K562 (cell line): ENCODE measurements at regions not wholly inside any gene's neighbourhood (a gene's known extent, or its start where the extent isn't known, plus 50 kb on each side); places are given as distances from the start of the nearest gene placed in this dataset.

Source experiments
- NFYB ChIP-seq: IDR thresholded peaks from 2 replicates; pipeline ENCODE4 v1.6.1; 2011; ENCODE audit warnings: mild to moderate bottlenecking, moderate library complexity; ENCODE audit not compliant: insufficient read length; ENCODE audit errors: extremely low read depth
- RBM34 ChIP-seq: fragments of 200-400 bp; formaldehyde crosslinking; IDR thresholded peaks from 2 replicates; pipeline ENCODE4 v1.6.1; 2018; ENCODE audit warnings: low read length, borderline replicate concordance; ENCODE audit not compliant: insufficient read depth
- USF1 ChIP-seq: sonication (generic); formaldehyde crosslinking; IDR thresholded peaks from 2 replicates; pipeline ENCODE4 v1.9.0; 2022; ENCODE audit warnings: mild to moderate bottlenecking, missing genetic modification reagents
- TF ChIP-seq, protein P1 (sequence below), 2 experiments: fragments of 150-350 bp in 1 of 2; IDR thresholded peaks; 2 replicates each; pipeline ENCODE4 v1.6.1; 2012 to 2016; ENCODE audit warnings: low read depth in 2 of 2, low read length in 2 of 2, mild to moderate bottlenecking in 1 of 2, moderate library complexity in 1 of 2
- TF ChIP-seq, protein P2 (sequence below): fragments of 250-450 bp; sonication (Bioruptor Pico); IDR thresholded peaks from 2 replicates; pipeline ENCODE4 v1.5.0; 2021
- TF ChIP-seq, protein P3 (sequence below): fragments of 250-450 bp; sonication (Bioruptor Pico); IDR thresholded peaks from 2 replicates; pipeline ENCODE4 v1.5.0; 2021; ENCODE audit warnings: mild to moderate bottlenecking, borderline replicate concordance

- TF ChIP-seq RBM34 (no peak), NFYB (no peak), USF1 (CRISPR knock-in tag) (no peak)
- TF ChIP-seq, protein P1, sequence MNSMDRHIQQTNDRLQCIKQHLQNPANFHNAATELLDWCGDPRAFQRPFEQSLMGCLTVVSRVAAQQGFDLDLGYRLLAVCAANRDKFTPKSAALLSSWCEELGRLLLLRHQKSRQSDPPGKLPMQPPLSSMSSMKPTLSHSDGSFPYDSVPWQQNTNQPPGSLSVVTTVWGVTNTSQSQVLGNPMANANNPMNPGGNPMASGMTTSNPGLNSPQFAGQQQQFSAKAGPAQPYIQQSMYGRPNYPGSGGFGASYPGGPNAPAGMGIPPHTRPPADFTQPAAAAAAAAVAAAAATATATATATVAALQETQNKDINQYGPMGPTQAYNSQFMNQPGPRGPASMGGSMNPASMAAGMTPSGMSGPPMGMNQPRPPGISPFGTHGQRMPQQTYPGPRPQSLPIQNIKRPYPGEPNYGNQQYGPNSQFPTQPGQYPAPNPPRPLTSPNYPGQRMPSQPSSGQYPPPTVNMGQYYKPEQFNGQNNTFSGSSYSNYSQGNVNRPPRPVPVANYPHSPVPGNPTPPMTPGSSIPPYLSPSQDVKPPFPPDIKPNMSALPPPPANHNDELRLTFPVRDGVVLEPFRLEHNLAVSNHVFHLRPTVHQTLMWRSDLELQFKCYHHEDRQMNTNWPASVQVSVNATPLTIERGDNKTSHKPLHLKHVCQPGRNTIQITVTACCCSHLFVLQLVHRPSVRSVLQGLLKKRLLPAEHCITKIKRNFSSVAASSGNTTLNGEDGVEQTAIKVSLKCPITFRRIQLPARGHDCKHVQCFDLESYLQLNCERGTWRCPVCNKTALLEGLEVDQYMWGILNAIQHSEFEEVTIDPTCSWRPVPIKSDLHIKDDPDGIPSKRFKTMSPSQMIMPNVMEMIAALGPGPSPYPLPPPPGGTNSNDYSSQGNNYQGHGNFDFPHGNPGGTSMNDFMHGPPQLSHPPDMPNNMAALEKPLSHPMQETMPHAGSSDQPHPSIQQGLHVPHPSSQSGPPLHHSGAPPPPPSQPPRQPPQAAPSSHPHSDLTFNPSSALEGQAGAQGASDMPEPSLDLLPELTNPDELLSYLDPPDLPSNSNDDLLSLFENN (IDR thresholded peaks at IDR 0.05; ENCODE audit: low read depth in 2 of 2, low read length in 2 of 2) = no peak
- TF ChIP-seq, protein P2, sequence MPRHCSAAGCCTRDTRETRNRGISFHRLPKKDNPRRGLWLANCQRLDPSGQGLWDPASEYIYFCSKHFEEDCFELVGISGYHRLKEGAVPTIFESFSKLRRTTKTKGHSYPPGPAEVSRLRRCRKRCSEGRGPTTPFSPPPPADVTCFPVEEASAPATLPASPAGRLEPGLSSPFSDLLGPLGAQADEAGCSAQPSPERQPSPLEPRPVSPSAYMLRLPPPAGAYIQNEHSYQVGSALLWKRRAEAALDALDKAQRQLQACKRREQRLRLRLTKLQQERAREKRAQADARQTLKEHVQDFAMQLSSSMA = no peak
- TF ChIP-seq, protein P3, sequence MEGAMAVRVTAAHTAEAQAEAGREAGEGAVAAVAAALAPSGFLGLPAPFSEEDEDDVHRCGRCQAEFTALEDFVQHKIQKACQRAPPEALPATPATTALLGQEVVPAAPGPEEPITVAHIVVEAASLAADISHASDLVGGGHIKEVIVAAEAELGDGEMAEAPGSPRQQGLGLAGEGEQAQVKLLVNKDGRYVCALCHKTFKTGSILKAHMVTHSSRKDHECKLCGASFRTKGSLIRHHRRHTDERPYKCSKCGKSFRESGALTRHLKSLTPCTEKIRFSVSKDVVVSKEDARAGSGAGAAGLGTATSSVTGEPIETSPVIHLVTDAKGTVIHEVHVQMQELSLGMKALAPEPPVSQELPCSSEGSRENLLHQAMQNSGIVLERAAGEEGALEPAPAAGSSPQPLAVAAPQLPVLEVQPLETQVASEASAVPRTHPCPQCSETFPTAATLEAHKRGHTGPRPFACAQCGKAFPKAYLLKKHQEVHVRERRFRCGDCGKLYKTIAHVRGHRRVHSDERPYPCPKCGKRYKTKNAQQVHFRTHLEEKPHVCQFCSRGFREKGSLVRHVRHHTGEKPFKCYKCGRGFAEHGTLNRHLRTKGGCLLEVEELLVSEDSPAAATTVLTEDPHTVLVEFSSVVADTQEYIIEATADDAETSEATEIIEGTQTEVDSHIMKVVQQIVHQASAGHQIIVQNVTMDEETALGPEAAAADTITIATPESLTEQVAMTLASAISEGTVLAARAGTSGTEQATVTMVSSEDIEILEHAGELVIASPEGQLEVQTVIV (CRISPR knock-in tag) = no peak
Measured at GRCh38 chr5:4518903-4519672, 621.0 kb upstream of the ADAMTS16 start (continued).
